Heart left ventricle (tissue), 13 donors: ENCODE measurements at regions not wholly inside any gene's neighbourhood (a gene's known extent, or its start where the extent isn't known, plus 50 kb on each side); places are given as distances from the start of the nearest gene placed in this dataset.

Source experiments
- CTCF ChIP-seq, 12 donors: fragments of 200-600 bp; sonication (generic) in 4 of 12; IDR thresholded peaks; one replicate each; pipeline versions ENCODE4 v1.5.0 to v1.8.0; 2018 to 2022; ENCODE audit warnings: antibody characterized with exemption in 12 of 12, mild to moderate bottlenecking in 5 of 12
- POLR2A ChIP-seq, 2 donors: fragments of 450-650 bp; IDR thresholded peaks; one replicate each; pipeline ENCODE4 v1.6.1; 2017; ENCODE audit warnings: antibody characterized with exemption in 2 of 2, mild to moderate bottlenecking in 2 of 2, moderate library complexity in 2 of 2
- donor health status: ischemic (EF 13 %, LVEDD 7.1; RV severe dilation, severe dysfunction).
- donor health status: DM: no; HTN: yes; CAD: no.
- donor health status: DM: no; HTN: no; CAD: no.
- donor health status: ischemic (EF 25% LVEDD 6.9; RV normal size, moderate dysfunction).
- donor health status: ischemic (EF 25% LVEDD 5.7; RV mildly dilated, moderate dysfunction).
- donor health status: ischemic (EF 35%, LVEDD 5.7; RV mildly dilated, moderate dysfunction).
- donor health status: nonischemic (EF 11% LVEDD 7.7; RV severe dilation, severe dysfunction).
- donor health status: DM: yes; HTN: yes; CAD: no.
- donor health status: PGD.
- donor health status: ischemic (EF 29% LVEDD 5.4; RV normal size, mild dysfunction).
- donor health status: nonischemic (EF 23%, LVEDD 6.1; RV moderate dilation, normal function).

- TF ChIP-seq CTCF (IDR thresholded peaks at IDR 0.05) (no peak), POLR2A (IDR thresholded peaks at IDR 0.05) (no peak)
Observed at GRCh38 chr10:44752451-44753441, 158.4 kb upstream of the TMEM72 start.
